Vagina (tissue), 2 donors: ENCODE measurements at regions not wholly inside any gene's neighbourhood (a gene's known extent, or its start where the extent isn't known, plus 50 kb on each side); places are given as distances from the start of the nearest gene placed in this dataset.

Source experiments
- DNase-seq, 2 donors: peaks; one replicate each; pipeline ENCODE4 v3.0.0-alpha.2; 2017; ENCODE audit errors: extremely low spot score in 2 of 2
- H3K27ac ChIP-seq: fragments of 200-600 bp; sonication (generic); one replicate; pipeline ENCODE4 v1.5.1; 2019
- H3K27me3 ChIP-seq: fragments of 200-600 bp; sonication (generic); one replicate; pipeline ENCODE4 v1.5.1; 2019
- H3K36me3 ChIP-seq, 2 donors: fragments of 200-600 bp; sonication (generic); one replicate each; pipeline ENCODE4 v1.5.1; 2017 to 2019
- H3K4me1 ChIP-seq: fragments of 200-600 bp; sonication (generic); one replicate; pipeline ENCODE4 v1.5.1; 2019
- H3K4me3 ChIP-seq, 2 donors: fragments of 200-600 bp; sonication (generic); 1 replicate in 1 of 2; 2 replicates in 1 of 2; pipeline ENCODE4 v1.5.1; 2016 to 2019
- H3K9me3 ChIP-seq: fragments of 200-600 bp; sonication (generic); one replicate; pipeline ENCODE4 v1.5.1; 2019
- CTCF ChIP-seq, 3 experiments: fragments of 450-650 bp in 2 of 3; fragments of 200-600 bp in 1 of 3; sonication (generic) in 1 of 3; IDR thresholded peaks; one replicate each; pipeline ENCODE4 v1.5.1; 2017 to 2019; ENCODE audit warnings: antibody characterized with exemption in 3 of 3, mild to moderate bottlenecking in 2 of 3, moderate library complexity in 2 of 3
- POLR2A ChIP-seq, 2 donors: fragments of 450-650 bp; IDR thresholded peaks; one replicate each; pipeline ENCODE4 v1.6.1; 2017; ENCODE audit warnings: antibody characterized with exemption in 2 of 2, mild to moderate bottlenecking in 2 of 2, moderate library complexity in 2 of 2
- POLR2AphosphoS5 ChIP-seq, 2 donors: sonication (generic); formaldehyde crosslinking; IDR thresholded peaks; one replicate each; pipeline ENCODE4 v1.9.0; 2017; ENCODE audit warnings: antibody characterized with exemption in 2 of 2, mild to moderate bottlenecking in 2 of 2, low read depth in 1 of 2; ENCODE audit not compliant: insufficient read depth in 1 of 2
- intact Hi-C: fragments of 100-400 bp; cut with DNase I; formaldehyde crosslinking; loops from one replicate; pipeline ENCODE4 v1.15.1; 2023

DNA sequence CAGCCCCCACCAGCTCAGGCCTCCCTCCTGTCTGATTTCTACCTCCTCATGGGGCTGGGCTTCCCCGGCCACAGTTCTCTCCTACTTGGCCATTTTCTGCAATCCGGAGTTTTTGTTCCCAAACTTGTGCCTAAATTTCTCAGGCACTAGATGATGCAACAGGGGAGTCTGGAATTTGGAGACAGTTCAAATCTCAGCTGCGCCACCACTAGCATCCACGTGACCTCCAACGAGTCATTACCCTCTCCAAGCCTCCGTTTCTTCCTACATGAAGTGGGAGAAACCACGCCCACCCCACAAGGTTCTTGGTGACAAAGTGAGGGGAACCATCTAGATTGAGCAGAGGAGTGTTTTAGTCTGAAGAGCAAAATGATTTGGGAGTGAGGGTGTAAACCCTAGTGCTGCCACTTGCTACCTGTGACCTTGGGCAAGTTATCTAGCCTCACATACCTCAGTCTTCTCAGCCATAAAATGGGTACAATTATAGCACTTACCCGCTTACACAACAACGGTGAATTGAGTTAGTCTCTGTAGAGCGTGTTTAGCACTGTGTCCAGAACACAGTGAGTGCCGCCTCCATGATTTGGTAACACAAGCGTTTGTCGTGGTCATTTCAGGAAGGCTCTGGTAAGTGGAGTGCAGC, 61.4 kb upstream of the ASAP2 start:
- TF ChIP-seq POLR2AphosphoS5 (IDR thresholded peaks at IDR 0.05; ENCODE audit: insufficient read depth in 1 of 2, low read depth in 1 of 2) (no peak), POLR2A (IDR thresholded peaks at IDR 0.05) (no peak), CTCF (IDR thresholded peaks at IDR 0.05) (no peak)
- Histone ChIP-seq H3K27ac (no peak overlapping the region), H3K4me1 (peaks cover 19% of the 10 kb centered on the region), H3K27me3 (no peaks in the 10 kb centered on the region), H3K36me3 (no peaks in the 10 kb centered on the region), H3K4me3 (no peak overlapping the region), H3K9me3 (no peaks in the 10 kb centered on the region)
- DNase-seq, result peak in 1 of 2 donors; percentile 88
- intact Hi-C loops, result loop anchor here (10.0 kb wide), 1 partner anchor 190 kb away; no protein-coding TSS in a partner anchor

DNA sequence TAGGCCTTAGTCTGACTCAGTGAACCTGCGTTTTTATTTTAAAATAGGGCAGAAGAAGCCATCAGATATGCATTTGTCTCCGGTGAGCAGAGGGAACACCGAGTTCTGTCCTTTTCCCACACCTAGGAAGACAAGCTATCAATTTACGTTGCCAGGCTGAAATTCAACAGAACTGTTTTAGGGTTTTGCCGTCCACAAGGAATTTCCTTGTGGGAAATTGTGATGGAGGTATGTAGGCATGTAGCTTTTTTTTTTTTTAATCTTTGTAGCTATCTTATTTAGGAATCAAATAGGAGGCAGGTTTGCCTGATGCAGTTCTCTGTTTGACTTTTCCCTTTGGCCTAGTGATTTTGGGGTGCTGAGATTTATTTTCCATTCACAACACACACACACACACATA, 62.0 kb upstream of the ASAP2 start:
- H3K4me3 ChIP-seq, result no peak overlapping the region
- no peaks in the 10 kb centered on the region for H3K27me3 ChIP-seq
- no peak for DNase-seq
- TF ChIP-seq POLR2A (IDR thresholded peaks at IDR 0.05) (no peak), POLR2AphosphoS5 (IDR thresholded peaks at IDR 0.05; ENCODE audit: insufficient read depth in 1 of 2, low read depth in 1 of 2) (no peak), CTCF (IDR thresholded peaks at IDR 0.05) (no peak)
- H3K9me3 ChIP-seq, result no peaks in the 10 kb centered on the region
- H3K27ac ChIP-seq, result no peak overlapping the region
- H3K36me3 ChIP-seq, result no peaks in the 10 kb centered on the region
- intact Hi-C loops, result loop anchor here (10.0 kb wide), 1 partner anchor 190 kb away; no protein-coding TSS in a partner anchor
- peaks cover 19% of the 10 kb centered on the region for H3K4me1 ChIP-seq

GRCh38 chr2:9144046-9144445, 62.6 kb upstream of the ASAP2 start:
- intact Hi-C loops, result loop anchor here (10.0 kb wide), 1 partner anchor 191 kb away; no protein-coding TSS in a partner anchor
- Histone ChIP-seq H3K36me3 (no peaks in the 10 kb centered on the region), H3K9me3 (no peaks in the 10 kb centered on the region), H3K27me3 (no peaks in the 10 kb centered on the region), H3K27ac (no peak overlapping the region), H3K4me3 (no peak overlapping the region), H3K4me1 (peaks cover 19% of the 10 kb centered on the region)
- peak in 1 of 2 donors; percentile 64 for DNase-seq
- TF ChIP-seq POLR2A (IDR thresholded peaks at IDR 0.05) (no peak), POLR2AphosphoS5 (IDR thresholded peaks at IDR 0.05; ENCODE audit: insufficient read depth in 1 of 2, low read depth in 1 of 2) (no peak), CTCF (IDR thresholded peaks at IDR 0.05) (no peak)

DNA sequence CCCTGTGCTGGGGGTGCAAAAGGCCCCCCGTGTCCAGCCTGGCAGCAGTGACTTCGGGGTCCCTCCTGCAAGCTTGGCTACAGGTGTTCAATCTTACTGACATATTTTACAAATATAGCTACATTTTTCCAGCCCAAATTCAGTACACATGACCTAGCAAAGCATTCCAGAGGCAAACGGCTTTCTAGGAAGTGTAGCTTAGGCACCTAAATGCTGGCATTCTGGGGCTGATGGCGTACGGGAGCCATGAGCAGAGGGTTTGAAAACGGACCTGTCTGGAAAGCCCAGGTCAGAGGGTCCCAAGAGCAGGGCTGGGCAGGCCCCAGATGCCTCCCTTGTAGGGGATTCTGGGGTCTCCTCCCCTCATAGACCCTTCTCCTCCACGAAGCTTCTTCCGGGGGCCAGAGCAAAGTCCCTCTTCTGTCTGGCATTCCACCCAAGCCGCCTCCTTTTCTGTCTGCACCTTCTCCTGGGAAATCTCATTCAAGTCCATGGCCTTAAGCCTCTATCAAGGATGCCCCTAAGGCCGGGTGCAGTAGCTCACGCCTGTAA, 63.3 kb upstream of the ASAP2 start:
- peak overlapping the region; percentile 34 for H3K27ac ChIP-seq
- peak in 1 of 2 donors; percentile 87 for DNase-seq
- peaks cover 19% of the 10 kb centered on the region for H3K4me1 ChIP-seq
- H3K27me3 ChIP-seq, result no peaks in the 10 kb centered on the region
- H3K36me3 ChIP-seq, result no peaks in the 10 kb centered on the region
- no peaks in the 10 kb centered on the region for H3K9me3 ChIP-seq
- H3K4me3 ChIP-seq, result peak overlapping the region in 1 of 2 donors; percentile 32
- no peak for TF ChIP-seq POLR2AphosphoS5 (IDR thresholded peaks at IDR 0.05; ENCODE audit: insufficient read depth in 1 of 2, low read depth in 1 of 2)
- TF ChIP-seq CTCF (IDR thresholded peaks at IDR 0.05), result no peak
- no peak for TF ChIP-seq POLR2A (IDR thresholded peaks at IDR 0.05)
- intact Hi-C loops, result loop anchor here (10.0 kb wide), 1 partner anchor 191 kb away; no protein-coding TSS in a partner anchor
